Liver (tissue), 8 donors: ENCODE measurements at regions not wholly inside any gene's neighbourhood (a gene's known extent, or its start where the extent isn't known, plus 50 kb on each side); places are given as distances from the start of the nearest gene placed in this dataset.

ENCODE experiments used
- DNase-seq: peaks from one replicate; pipeline ENCODE4 v3.0.0-alpha.2; 2017; ENCODE audit warnings: low spot score
- H3K27ac ChIP-seq, 2 donors: one replicate each; pipeline ENCODE4 v1.7.0; 2013; ENCODE audit warnings: inconsistent platforms in 2 of 2, low read length in 2 of 2, control low read depth in 1 of 2, low read depth in 1 of 2, mild to moderate bottlenecking in 1 of 2
- H3K27me3 ChIP-seq, 4 donors: one replicate each; pipeline versions ENCODE4 v1.6.1 to v1.7.0; 2013; ENCODE audit warnings: low read length in 3 of 4, inconsistent platforms in 1 of 4, mild to moderate bottlenecking in 1 of 4, moderate library complexity in 1 of 4; ENCODE audit not compliant: control insufficient read depth in 4 of 4, insufficient read depth in 4 of 4
- H3K36me3 ChIP-seq, 4 donors: one replicate each; pipeline versions ENCODE4 v1.6.1 to v1.7.0; 2013; ENCODE audit warnings: low read length in 3 of 4, mild to moderate bottlenecking in 3 of 4, low read depth in 1 of 4, moderate library complexity in 1 of 4; ENCODE audit not compliant: control insufficient read depth in 4 of 4, insufficient read depth in 3 of 4
- H3K4me1 ChIP-seq, 4 donors: one replicate each; pipeline versions ENCODE4 v1.6.1 to v1.7.0; 2013; ENCODE audit warnings: low read length in 3 of 4, mild to moderate bottlenecking in 3 of 4, moderate library complexity in 1 of 4; ENCODE audit not compliant: control insufficient read depth in 4 of 4, insufficient read depth in 4 of 4
- H3K4me3 ChIP-seq, 3 donors: one replicate each; pipeline versions ENCODE4 v1.6.1 to v1.7.0; 2013; ENCODE audit warnings: low read length in 3 of 3, control low read depth in 1 of 3, low read depth in 1 of 3, mild to moderate bottlenecking in 1 of 3
- H3K9ac ChIP-seq, 2 donors: one replicate each; pipeline ENCODE4 v1.7.0; 2013; ENCODE audit warnings: low read length in 2 of 2, mild to moderate bottlenecking in 2 of 2, moderate library complexity in 2 of 2, control low read depth in 1 of 2, low read depth in 1 of 2
- H3K9me3 ChIP-seq, 4 donors: one replicate each; pipeline versions ENCODE4 v1.6.1 to v1.7.0; 2013; ENCODE audit warnings: low read length in 3 of 4; ENCODE audit not compliant: control insufficient read depth in 4 of 4
- EGR1 ChIP-seq, 2 donors: IDR thresholded peaks; 2 replicates each; pipeline ENCODE4 v1.6.1; 2016 to 2018; ENCODE audit warnings: antibody characterized with exemption in 2 of 2, low read depth in 2 of 2
- FOXA1 ChIP-seq: IDR thresholded peaks from 2 replicates; pipeline ENCODE4 v1.6.1; 2016; ENCODE audit warnings: antibody characterized with exemption
- FOXA2 ChIP-seq: IDR thresholded peaks from 2 replicates; pipeline ENCODE4 v1.6.1; 2016; ENCODE audit warnings: antibody characterized with exemption
- GABPA ChIP-seq, 2 donors: IDR thresholded peaks in 1 of 2; conservative IDR thresholded peaks in 1 of 2; 2 replicates each; pipeline ENCODE4 v1.6.1; 2016; ENCODE audit warnings: antibody characterized with exemption in 2 of 2, mild to moderate bottlenecking in 1 of 2, moderate library complexity in 1 of 2
- HNF4A ChIP-seq, 2 donors: conservative IDR thresholded peaks; 2 replicates each; pipeline ENCODE4 v1.6.1; 2016; ENCODE audit warnings: antibody characterized with exemption in 2 of 2, mild to moderate bottlenecking in 2 of 2
- HNF4G ChIP-seq: IDR thresholded peaks from 2 replicates; pipeline ENCODE4 v1.6.1; 2016; ENCODE audit warnings: antibody characterized with exemption
- JUND ChIP-seq, 2 donors: IDR thresholded peaks; 2 replicates each; pipeline ENCODE4 v1.6.1; 2016; ENCODE audit warnings: antibody characterized with exemption in 2 of 2
- MAX ChIP-seq: IDR thresholded peaks from 2 replicates; pipeline ENCODE4 v1.6.1; 2016; ENCODE audit warnings: antibody characterized with exemption
- NR2F2 ChIP-seq: IDR thresholded peaks from 2 replicates; pipeline ENCODE4 v1.6.1; 2016; ENCODE audit warnings: antibody characterized with exemption
- RAD21 ChIP-seq, 2 donors: IDR thresholded peaks; 2 replicates each; pipeline ENCODE4 v1.6.1; 2016; ENCODE audit warnings: antibody characterized with exemption in 2 of 2, mild to moderate bottlenecking in 2 of 2
- REST ChIP-seq: IDR thresholded peaks from 2 replicates; pipeline ENCODE4 v1.6.1; 2016; ENCODE audit warnings: antibody characterized with exemption, mild to moderate bottlenecking
- RXRA ChIP-seq, 2 donors: IDR thresholded peaks; 2 replicates each; pipeline ENCODE4 v1.6.1; 2017 to 2018; ENCODE audit warnings: antibody characterized with exemption in 2 of 2, mild to moderate bottlenecking in 1 of 2
- SP1 ChIP-seq: IDR thresholded peaks from 2 replicates; pipeline ENCODE4 v1.6.1; 2018; ENCODE audit warnings: antibody characterized with exemption, mild to moderate bottlenecking
- TAF1 ChIP-seq: conservative IDR thresholded peaks from 2 replicates; pipeline ENCODE4 v1.6.1; 2016; ENCODE audit warnings: antibody characterized with exemption, mild to moderate bottlenecking
- YY1 ChIP-seq: IDR thresholded peaks from 2 replicates; pipeline ENCODE4 v1.6.1; 2016; ENCODE audit warnings: antibody characterized with exemption, mild to moderate bottlenecking
- WGBS: extraction: QIAGEN DNeasy Blood & Tissue Kit; methylation state at CpG from one replicate; pipeline ENCODE4 v1.1.7; 2013; 5-methylcytosine and 5-hydroxymethylcytosine counted together
- TF ChIP-seq, protein P1 (sequence below): IDR thresholded peaks from 2 replicates; pipeline ENCODE4 v1.6.1; 2016; ENCODE audit warnings: antibody characterized with exemption
- TF ChIP-seq, protein P2 (sequence below): IDR thresholded peaks from 2 replicates; pipeline ENCODE4 v1.6.1; 2016; ENCODE audit warnings: antibody characterized with exemption
- TF ChIP-seq, protein P3 (sequence below): fragments of 150-350 bp; IDR thresholded peaks from 2 replicates; pipeline ENCODE4 v1.5.1; 2017; ENCODE audit warnings: improper control_type of control experiment, low read depth, low read length; ENCODE audit not compliant: missing input control
- donor health status: healthy.
- donor health status: healthy.
- donor health status: healthy.
- donor health status: healthy.
- donor health status: healthy.

DNA sequence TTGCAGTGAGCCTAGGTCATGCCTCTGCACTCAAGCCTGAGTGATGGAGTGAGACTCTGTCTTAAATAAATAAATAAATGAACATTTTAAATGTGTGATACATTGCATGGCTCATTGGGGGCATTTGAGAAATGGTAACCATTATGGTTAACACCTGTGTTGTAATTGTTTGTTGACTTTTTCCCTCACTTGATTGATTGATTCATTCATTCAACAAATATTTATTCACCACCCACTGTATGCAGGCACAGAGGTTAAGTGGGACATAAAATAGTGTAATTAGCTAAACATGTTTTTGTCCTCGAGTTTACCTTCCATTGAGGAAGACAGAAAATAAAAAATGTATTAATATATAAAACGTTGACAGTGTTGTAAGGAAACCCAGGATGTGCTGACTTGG, 127.1 kb upstream of the ANKRD28 start:
- peak; percentile 62 for TF ChIP-seq FOXA2
- peak; percentile 14 for TF ChIP-seq YY1
- TF ChIP-seq EGR1 (IDR thresholded peaks at IDR 0.05; ENCODE audit: low read depth in 2 of 2), result no peak
- peak in 1 of 2 donors; percentile 14 for TF ChIP-seq RXRA (IDR thresholded peaks at IDR 0.05)
- TF ChIP-seq, protein P1, sequence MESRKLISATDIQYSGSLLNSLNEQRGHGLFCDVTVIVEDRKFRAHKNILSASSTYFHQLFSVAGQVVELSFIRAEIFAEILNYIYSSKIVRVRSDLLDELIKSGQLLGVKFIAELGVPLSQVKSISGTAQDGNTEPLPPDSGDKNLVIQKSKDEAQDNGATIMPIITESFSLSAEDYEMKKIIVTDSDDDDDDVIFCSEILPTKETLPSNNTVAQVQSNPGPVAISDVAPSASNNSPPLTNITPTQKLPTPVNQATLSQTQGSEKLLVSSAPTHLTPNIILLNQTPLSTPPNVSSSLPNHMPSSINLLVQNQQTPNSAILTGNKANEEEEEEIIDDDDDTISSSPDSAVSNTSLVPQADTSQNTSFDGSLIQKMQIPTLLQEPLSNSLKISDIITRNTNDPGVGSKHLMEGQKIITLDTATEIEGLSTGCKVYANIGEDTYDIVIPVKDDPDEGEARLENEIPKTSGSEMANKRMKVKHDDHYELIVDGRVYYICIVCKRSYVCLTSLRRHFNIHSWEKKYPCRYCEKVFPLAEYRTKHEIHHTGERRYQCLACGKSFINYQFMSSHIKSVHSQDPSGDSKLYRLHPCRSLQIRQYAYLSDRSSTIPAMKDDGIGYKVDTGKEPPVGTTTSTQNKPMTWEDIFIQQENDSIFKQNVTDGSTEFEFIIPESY, result no peak
- no peak for TF ChIP-seq FOXA1
- no peak overlapping the region for H3K27ac ChIP-seq
- no peak overlapping the region for H3K9ac ChIP-seq
- no peak for DNase-seq
- H3K36me3 ChIP-seq, result no peaks in the 10 kb centered on the region
- H3K4me3 ChIP-seq, result no peak overlapping the region
- 36% methylated on average over 2 of the region's 2 CpGs for WGBS
- H3K9me3 ChIP-seq, result no peaks in the 10 kb centered on the region
- H3K4me1 ChIP-seq, result peaks cover 0 to 6% (median 5%) of the 10 kb centered on the region in 4 donors
- H3K27me3 ChIP-seq, result no peaks in the 10 kb centered on the region

DNA sequence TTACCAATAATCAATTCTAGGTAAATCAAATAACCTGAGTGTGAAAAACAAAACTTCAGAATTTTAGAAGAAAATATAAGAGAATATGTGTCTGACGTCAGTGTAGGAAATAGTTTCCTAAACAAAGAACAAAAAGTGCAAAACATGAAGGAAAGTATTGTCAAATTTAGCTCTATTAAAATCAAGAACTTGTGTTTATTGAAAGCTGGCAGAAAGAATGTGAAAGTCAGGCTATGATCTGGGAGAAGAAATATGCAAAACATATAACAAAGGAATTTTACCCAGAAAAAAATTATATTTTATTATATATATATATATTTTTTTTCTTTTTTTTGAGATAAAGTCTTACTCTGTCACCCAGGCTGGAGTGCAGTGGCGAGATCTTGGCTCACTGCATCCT, 129.1 kb upstream of the ANKRD28 start:
- no peaks in the 10 kb centered on the region for H3K9me3 ChIP-seq
- TF ChIP-seq RXRA (IDR thresholded peaks at IDR 0.05) (no peak), GABPA (IDR thresholded peaks at IDR 0.05 in 1 of 2, conservative IDR thresholded peaks at IDR 0.05 in 1 of 2) (no peak), JUND (IDR thresholded peaks at IDR 0.05) (no peak), SP1 (no peak)
- TF ChIP-seq, protein P2, sequence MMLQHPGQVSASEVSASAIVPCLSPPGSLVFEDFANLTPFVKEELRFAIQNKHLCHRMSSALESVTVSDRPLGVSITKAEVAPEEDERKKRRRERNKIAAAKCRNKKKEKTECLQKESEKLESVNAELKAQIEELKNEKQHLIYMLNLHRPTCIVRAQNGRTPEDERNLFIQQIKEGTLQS, result no peak
- no peak overlapping the region for H3K9ac ChIP-seq
- no peak overlapping the region for H3K4me3 ChIP-seq
- 94% methylated on average over 2 of the region's 2 CpGs for WGBS
- no peaks in the 10 kb centered on the region for H3K27me3 ChIP-seq
- H3K36me3 ChIP-seq, result no peaks in the 10 kb centered on the region
- H3K27ac ChIP-seq, result no peak overlapping the region
- DNase-seq, result no peak
- peaks cover 0 to 6% (median 5%) of the 10 kb centered on the region in 4 donors for H3K4me1 ChIP-seq

GRCh38 chr3:15927969-15928368, 130.2 kb upstream of the ANKRD28 start:
- H3K27me3 ChIP-seq, result no peaks in the 10 kb centered on the region
- H3K27ac ChIP-seq, result no peak overlapping the region
- H3K9ac ChIP-seq, result no peak overlapping the region
- TF ChIP-seq JUND (IDR thresholded peaks at IDR 0.05) (no peak), RXRA (IDR thresholded peaks at IDR 0.05) (no peak), GABPA (IDR thresholded peaks at IDR 0.05 in 1 of 2, conservative IDR thresholded peaks at IDR 0.05 in 1 of 2) (no peak), REST (no peak), HNF4G (no peak), YY1 (no peak), RAD21 (IDR thresholded peaks at IDR 0.05) (no peak), FOXA2 (no peak), HNF4A (conservative IDR thresholded peaks at IDR 0.05) (no peak), SP1 (no peak), FOXA1 (no peak), MAX (no peak), EGR1 (IDR thresholded peaks at IDR 0.05; ENCODE audit: low read depth in 2 of 2) (no peak), TAF1 (no peak), NR2F2 (no peak)
- TF ChIP-seq, protein P3, sequence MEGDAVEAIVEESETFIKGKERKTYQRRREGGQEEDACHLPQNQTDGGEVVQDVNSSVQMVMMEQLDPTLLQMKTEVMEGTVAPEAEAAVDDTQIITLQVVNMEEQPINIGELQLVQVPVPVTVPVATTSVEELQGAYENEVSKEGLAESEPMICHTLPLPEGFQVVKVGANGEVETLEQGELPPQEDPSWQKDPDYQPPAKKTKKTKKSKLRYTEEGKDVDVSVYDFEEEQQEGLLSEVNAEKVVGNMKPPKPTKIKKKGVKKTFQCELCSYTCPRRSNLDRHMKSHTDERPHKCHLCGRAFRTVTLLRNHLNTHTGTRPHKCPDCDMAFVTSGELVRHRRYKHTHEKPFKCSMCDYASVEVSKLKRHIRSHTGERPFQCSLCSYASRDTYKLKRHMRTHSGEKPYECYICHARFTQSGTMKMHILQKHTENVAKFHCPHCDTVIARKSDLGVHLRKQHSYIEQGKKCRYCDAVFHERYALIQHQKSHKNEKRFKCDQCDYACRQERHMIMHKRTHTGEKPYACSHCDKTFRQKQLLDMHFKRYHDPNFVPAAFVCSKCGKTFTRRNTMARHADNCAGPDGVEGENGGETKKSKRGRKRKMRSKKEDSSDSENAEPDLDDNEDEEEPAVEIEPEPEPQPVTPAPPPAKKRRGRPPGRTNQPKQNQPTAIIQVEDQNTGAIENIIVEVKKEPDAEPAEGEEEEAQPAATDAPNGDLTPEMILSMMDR, result no peak
- TF ChIP-seq, protein P2, result no peak
- TF ChIP-seq, protein P1, result no peak
- H3K4me1 ChIP-seq, result peaks cover 0 to 6% (median 5%) of the 10 kb centered on the region in 4 donors
- no peaks in the 10 kb centered on the region for H3K36me3 ChIP-seq
- DNase-seq, result no peak
- no peaks in the 10 kb centered on the region for H3K9me3 ChIP-seq
- no peak overlapping the region for H3K4me3 ChIP-seq
- 30% methylated on average over 1 of the region's 1 CpG for WGBS
